Activated effector memory CD4-positive, alpha-beta T cell treated with Interleukin-2 at 50 U/mL for 16 hours (primary cell): ENCODE measurements at regions not wholly inside any gene's neighbourhood (a gene's known extent, or its start where the extent isn't known, plus 50 kb on each side); places are given as distances from the start of the nearest gene placed in this dataset.
"Not testable (repeated sequence)": the region's sequence is repeated elsewhere in the genome, so short reads cannot be mapped to it uniquely, and the experiment has no call there.

Source experiments
- DNase-seq: peaks from one replicate; pipeline ENCODE4 v3.0.0-alpha.2; 2020

DNA sequence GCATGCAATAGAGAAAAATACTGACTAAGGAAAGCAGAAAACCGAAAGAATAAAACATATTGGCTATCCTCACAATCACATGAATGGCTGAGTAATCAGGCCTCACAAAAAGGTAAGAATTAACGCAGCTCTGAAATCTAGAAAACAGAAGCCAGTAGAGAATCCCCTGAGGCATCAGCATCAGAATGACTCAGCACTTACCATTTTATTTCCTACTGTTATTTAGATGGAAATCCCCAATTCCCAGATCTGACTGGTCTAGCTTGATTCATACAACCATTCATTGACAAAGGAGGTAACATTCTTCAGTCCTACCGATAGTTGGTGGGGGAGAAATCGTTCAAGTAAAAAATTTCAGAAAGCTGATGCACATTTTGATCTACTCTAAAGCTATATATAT lies 1408.4 kb upstream of the WWC1 start:
- no peak for DNase-seq

DNA sequence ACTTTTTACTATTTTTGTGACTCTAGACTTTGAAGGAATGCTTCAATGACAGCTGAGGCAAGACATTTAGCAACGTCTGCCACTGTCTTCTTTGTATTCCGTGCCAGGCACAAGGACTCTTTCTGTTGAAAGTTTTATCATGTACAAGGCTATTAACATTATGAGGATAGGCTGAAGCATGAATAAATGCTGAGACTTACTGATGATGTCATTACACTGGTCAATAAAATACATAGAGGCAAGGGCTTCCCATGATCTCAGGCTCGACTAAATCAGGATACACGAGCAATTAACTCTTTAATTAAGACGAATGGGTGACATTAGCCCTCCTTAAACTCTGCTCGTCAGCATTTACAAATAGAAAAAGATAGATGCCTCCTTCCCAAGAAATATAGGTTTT lies 1393.3 kb upstream of the WWC1 start:
- no peak for DNase-seq

DNA sequence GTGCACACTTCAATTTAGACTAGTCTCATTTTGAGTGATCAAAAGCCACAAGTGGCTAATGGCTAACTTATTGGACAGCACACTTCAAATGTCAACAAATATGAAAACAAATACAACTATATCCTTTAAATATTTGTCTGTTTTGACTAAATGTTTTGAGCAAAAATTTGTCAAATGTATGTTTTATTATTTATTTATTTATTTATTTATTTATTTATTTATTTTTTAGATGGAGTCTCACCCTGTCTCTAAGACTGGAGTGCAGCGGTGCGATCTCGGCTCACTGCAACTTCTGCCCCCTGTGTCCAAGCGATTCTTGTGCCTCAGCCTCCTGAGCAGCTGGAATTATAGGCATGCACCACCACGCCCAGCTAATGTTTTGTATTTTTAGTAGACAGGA lies 1392.1 kb upstream of the WWC1 start:
- no peak for DNase-seq

GRCh38 chr5:166904571-166904970 lies 1386.9 kb upstream of the WWC1 start:
- DNase-seq, result no peak

- DNase-seq, result no peak
Observed at GRCh38 chr5:166906991-166907713, 1384.3 kb upstream of the WWC1 start.

GRCh38 chr5:166909040-166909439 lies 1382.4 kb upstream of the WWC1 start:
- no peak for DNase-seq

GRCh38 chr5:166909926-166910325 lies 1381.5 kb upstream of the WWC1 start:
- DNase-seq, result no peak

GRCh38 chr5:166910995-166911394 lies 1380.5 kb upstream of the WWC1 start:
- no peak for DNase-seq

- DNase-seq, result no peak
Observed at GRCh38 chr5:166916021-166916420, 1375.4 kb upstream of the WWC1 start.

DNA sequence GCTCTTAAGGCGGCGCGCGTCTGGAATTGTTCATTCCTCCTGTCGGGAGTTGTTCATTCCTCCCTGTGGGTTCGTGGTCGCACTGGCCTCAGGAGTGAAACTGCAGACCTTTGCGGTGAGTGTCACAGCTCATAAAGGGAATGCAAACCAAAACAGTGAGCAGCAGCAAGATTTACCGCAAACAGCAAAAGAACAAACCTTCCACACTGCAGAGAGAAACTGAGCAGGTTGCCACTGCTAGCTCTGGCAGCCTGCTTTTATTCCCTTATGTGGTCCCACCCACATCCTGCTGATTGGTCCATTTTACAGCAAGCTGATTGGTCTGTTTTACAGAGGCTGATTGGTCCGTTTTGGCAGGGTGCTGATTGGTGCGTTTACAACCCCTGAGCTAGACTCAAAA lies 1365.3 kb upstream of the WWC1 start:
- DNase-seq, result no peak

DNA sequence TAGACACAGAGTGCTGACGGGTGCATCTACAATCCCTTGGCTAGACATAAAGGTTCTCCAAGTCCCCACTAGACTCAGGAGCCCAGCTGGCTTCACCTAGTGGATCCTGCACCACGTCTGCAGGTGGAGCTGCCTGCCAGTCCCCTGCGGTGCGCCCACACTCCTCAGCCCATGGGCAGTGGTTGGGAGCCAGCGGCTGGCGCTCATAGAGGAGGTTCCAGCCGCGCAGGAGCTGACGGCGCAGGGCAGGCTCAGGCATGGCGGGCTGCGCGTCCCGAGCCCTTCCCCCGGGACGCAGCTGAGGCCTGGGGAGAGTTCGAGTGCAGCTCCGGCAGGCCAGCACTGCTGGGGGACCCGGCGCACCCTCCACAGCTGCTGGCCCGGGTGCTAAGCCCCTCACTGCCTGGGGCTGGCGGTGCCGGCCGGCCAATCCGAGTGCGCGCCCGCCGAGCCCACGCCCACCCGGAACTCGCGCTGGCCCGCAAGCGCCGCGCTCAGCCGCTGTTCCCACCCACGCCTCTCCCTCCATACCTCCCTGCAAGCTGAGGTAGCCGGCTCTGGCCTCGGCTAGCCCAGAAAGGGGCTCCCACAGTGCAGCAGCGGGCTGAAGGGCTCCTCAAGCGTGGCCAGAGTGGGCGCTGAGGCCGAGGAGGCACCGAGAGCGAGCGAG lies 1364.5 kb upstream of the WWC1 start:
- not testable (repeated sequence) for DNase-seq

GRCh38 chr5:166936351-166936750 lies 1355.1 kb upstream of the WWC1 start:
- no peak for DNase-seq

DNA sequence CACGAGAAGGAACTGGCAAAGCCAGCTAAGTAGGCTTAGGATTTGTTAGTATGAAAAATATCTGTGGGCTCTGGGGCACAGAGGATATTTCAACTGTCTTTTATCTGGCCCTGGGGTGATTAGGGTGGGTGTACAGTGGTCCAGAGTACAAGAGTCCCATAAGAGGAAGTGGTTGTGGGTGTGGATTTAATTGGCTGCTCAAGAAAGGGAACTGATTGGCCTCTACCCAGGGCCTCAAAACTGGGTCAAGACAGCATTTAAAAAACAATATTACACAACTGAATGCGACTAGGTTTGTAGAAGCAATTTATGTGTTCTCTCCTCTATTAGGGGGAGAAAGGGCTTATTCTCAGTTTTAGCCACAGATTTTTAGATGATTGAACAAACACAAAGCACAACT lies 1353.4 kb upstream of the WWC1 start:
- DNase-seq, result no peak

- DNase-seq, result no peak
Observed at GRCh38 chr5:166942948-166943347, 1348.5 kb upstream of the WWC1 start.

DNA sequence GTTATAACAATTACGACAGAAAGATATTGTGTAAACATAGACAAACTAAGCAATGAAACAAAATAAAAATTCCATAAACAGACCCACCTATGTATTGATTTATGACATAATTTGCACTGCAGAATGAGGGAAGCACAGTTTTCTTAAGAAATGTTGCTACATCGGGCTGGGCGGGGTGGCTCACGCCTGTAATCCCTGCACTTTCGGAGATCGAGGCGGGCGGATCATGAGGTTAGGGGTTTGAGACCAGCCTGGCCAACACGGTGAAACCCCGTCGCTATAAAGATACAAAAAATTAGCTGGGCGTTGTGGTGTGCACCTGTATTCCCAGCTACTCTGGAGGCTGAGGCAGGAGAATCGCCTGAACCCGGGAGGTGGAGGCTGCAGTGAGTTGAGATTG lies 1344.4 kb upstream of the WWC1 start:
- no peak for DNase-seq

GRCh38 chr5:166948679-166949078 lies 1342.8 kb upstream of the WWC1 start:
- no peak for DNase-seq

GRCh38 chr5:166952048-166952447 lies 1339.4 kb upstream of the WWC1 start:
- DNase-seq, result no peak

- no peak for DNase-seq
Observed at GRCh38 chr5:166957782-166958181, 1333.7 kb upstream of the WWC1 start.

DNA sequence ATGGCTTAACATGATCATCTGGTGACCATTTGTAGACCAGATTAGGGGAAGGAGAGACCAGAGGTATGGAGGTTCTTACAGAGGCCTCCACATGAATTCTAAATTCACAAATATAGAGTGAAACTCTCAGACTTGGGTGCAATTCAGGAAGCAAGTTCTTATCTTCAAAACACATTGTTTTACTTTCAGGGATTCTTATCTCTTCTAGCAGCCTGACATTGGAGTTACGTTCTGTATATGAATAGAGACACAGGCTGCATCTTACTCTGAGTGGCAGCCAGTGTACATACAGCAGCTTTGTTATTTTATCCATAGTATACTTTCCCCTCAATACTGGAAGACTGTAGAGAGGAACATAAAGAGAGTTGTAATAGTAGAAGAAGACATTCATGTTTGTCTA lies 1331.7 kb upstream of the WWC1 start:
- DNase-seq, result no peak

- DNase-seq, result no peak
Observed at GRCh38 chr5:166961028-166961427, 1330.4 kb upstream of the WWC1 start.

DNA sequence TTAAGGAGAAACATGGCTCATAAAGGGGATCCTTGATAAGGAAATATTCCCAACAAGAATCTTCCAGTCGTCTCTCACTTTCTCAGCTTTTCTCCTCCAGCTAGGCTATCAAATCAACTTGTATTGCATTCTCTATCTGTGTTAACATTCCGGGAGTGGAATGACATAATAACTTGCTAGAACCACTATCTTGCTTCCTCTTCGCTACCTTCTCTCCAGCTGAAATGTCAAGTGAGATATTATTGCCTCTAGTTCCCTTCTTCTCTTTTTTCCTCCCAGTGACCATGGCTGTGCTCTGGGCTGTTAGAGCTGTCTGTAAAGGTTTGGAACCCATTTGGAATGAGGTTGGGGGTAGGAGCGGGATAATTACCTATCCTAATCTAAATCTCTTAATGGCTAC lies 1329.5 kb upstream of the WWC1 start:
- DNase-seq, result no peak

- DNase-seq, result no peak
Observed at GRCh38 chr5:166962461-166962860, 1329.0 kb upstream of the WWC1 start.

GRCh38 chr5:166963596-166963995 lies 1327.8 kb upstream of the WWC1 start:
- no peak for DNase-seq

DNA sequence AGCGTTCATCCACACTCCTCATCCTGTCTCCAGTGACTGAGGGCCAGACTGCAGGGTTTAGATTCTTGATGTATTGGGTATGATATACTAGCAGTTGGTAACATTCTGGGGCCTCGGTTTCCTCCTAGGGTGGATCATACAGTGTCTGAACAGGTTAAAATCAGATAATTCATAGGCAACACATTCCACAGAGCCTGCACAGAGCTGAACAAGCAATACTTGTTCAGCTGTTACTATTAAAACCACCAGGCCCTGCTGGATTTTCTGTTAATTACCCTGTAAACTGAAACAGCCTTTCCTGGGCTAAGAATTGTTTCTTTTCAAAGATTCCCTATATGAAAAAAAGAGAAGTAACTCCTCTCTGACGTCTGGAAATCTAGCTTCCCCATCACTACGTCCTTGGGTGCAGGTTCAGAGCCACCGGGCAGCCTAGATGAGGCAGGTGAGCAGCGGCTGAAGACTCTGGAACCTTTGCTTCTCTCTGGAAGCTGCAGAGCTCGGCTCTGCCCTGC lies 1313.5 kb upstream of the WWC1 start:
- DNase-seq, result no peak
